ENCODE measurements at regions not wholly inside any gene's neighbourhood (a gene's known extent, or its start where the extent isn't known, plus 50 kb on each side); places are given as distances from the start of the nearest gene placed in this dataset.
"Not testable (repeated sequence)": the region's sequence is repeated elsewhere in the genome, so short reads cannot be mapped to it uniquely, and the experiment has no call there.

DNA sequence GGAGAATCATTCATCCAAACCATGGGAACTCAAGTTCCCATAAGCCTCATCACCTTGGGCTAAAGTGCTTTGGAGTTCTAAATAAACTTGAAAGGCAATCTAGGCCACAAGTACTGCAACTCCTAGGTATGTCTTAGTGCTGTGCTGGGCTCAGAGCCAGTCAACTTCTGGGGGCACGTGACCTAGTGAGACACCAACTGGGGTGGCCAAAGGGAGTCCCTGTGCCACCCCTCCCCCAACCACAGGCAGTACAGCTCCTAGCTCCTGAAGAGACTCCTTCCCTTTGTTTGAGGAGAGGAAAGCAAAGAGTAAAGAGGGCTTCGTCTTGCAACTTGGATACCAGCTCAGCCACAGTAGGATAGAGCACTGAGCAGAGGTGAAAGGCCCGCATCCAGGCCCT lies 154.2 kb upstream of the IL1RAPL2 start:
- no peak for DNase-seq (ENCODE audit: low spot score)
- no peak overlapping the region for H3K27ac ChIP-seq
- no peak overlapping the region for H3K4me3 ChIP-seq
- TF ChIP-seq, protein P1, sequence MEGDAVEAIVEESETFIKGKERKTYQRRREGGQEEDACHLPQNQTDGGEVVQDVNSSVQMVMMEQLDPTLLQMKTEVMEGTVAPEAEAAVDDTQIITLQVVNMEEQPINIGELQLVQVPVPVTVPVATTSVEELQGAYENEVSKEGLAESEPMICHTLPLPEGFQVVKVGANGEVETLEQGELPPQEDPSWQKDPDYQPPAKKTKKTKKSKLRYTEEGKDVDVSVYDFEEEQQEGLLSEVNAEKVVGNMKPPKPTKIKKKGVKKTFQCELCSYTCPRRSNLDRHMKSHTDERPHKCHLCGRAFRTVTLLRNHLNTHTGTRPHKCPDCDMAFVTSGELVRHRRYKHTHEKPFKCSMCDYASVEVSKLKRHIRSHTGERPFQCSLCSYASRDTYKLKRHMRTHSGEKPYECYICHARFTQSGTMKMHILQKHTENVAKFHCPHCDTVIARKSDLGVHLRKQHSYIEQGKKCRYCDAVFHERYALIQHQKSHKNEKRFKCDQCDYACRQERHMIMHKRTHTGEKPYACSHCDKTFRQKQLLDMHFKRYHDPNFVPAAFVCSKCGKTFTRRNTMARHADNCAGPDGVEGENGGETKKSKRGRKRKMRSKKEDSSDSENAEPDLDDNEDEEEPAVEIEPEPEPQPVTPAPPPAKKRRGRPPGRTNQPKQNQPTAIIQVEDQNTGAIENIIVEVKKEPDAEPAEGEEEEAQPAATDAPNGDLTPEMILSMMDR (IDR thresholded peaks at IDR 0.05) = no peak

GRCh38 chrX:104400387-104400786 lies 145.7 kb upstream of the ESX1 start:
- DNase-seq (ENCODE audit: low spot score) = no peak
- Histone ChIP-seq H3K4me3 (no peak overlapping the region), H3K27ac (no peak overlapping the region)
- TF ChIP-seq, protein P1 (IDR thresholded peaks at IDR 0.05) = no peak

GRCh38 chrX:104392350-104392749 lies 137.6 kb upstream of the ESX1 start:
- no peak overlapping the region for H3K27ac ChIP-seq
- DNase-seq (ENCODE audit: low spot score) = no peak
- TF ChIP-seq, protein P1 (IDR thresholded peaks at IDR 0.05) = no peak
- H3K4me3 ChIP-seq = no peak overlapping the region

DNA sequence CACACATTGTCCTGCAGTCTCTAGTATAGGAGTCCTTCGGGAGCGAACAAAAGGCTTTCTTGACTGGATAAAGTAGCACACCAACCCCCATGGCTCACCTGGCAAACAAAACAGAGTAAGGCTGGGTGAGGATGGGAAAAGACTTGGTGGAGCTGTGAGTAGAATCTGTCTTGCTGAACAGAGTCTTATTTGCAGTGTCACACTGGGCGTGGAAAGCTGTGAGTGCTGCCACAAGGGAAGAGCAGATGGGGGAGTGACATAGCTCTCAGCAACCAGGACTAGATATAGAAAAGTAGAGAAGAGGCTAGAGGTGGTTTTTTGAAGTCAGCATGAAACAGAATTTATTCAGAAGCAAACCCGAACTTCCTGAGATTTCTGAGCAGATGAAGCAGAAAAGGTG lies 137.2 kb upstream of the ESX1 start:
- DNase-seq (ENCODE audit: low spot score) = no peak
- Histone ChIP-seq H3K27ac (no peak overlapping the region), H3K4me3 (no peak overlapping the region)
- TF ChIP-seq, protein P1 (IDR thresholded peaks at IDR 0.05) = no peak

DNA sequence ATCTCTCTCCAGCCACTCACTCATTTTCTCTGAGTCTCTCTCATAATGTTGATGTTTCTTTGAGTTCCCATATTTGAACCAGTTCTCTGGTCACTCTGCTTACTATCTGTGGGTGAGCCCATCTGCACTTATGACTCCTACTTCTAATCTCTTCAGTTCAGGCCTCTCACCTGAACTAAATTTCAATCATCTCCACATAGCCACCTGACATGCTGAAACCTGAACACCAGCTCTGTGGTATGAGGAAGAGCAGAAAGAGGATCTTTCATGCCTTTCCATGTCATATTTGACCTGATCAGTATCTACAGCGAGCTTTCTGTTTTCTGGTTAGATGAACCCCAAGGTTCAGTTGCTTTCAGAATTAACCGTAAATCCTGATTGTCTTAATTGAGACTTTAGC lies 122.2 kb upstream of the ESX1 start:
- no peak overlapping the region for H3K4me3 ChIP-seq
- TF ChIP-seq, protein P1 (IDR thresholded peaks at IDR 0.05) = no peak
- no peak for DNase-seq (ENCODE audit: low spot score)
- H3K27ac ChIP-seq = no peak overlapping the region

- Histone ChIP-seq H3K4me3 (no peak overlapping the region), H3K27ac (no peak overlapping the region)
- DNase-seq (ENCODE audit: low spot score) = no peak
- TF ChIP-seq, protein P1 (IDR thresholded peaks at IDR 0.05) = no peak
Measured at GRCh38 chrX:104372547-104372946, 117.8 kb upstream of the ESX1 start.

DNA sequence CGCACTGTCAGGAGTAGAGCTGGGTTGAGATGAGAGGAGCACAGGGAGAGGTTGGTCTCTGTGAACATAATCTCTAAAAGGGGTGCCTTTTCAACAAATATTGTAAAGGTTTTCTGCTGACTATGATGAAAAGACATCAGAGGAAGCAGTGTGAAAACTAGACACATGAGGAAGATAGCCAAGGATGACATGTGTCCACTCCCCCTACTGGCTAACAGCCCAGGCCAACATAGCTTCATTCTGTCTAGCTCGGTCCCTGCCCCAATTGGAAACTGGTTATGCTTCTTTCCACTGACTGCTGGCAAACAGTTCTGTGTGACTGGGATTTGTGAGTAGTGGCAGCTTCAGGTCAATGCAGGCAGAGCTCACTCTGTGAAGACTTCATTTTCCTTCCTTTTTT lies 115.4 kb upstream of the ESX1 start:
- no peak overlapping the region for H3K27ac ChIP-seq
- TF ChIP-seq, protein P1 (IDR thresholded peaks at IDR 0.05) = no peak
- H3K4me3 ChIP-seq = no peak overlapping the region
- DNase-seq (ENCODE audit: low spot score) = no peak

GRCh38 chrX:104360774-104361173 lies 106.0 kb upstream of the ESX1 start:
- not testable (repeated sequence) for H3K27ac ChIP-seq; H3K4me3 ChIP-seq; DNase-seq (ENCODE audit: low spot score)

All from coronary artery (tissue), 2 donors.